ENCODE measurements at regions not wholly inside any gene's neighbourhood (a gene's known extent, or its start where the extent isn't known, plus 50 kb on each side); places are given as distances from the start of the nearest gene placed in this dataset.
A peak's percentile ranks its signal among the peaks of the same experiment; 100 is the strongest.

DNA sequence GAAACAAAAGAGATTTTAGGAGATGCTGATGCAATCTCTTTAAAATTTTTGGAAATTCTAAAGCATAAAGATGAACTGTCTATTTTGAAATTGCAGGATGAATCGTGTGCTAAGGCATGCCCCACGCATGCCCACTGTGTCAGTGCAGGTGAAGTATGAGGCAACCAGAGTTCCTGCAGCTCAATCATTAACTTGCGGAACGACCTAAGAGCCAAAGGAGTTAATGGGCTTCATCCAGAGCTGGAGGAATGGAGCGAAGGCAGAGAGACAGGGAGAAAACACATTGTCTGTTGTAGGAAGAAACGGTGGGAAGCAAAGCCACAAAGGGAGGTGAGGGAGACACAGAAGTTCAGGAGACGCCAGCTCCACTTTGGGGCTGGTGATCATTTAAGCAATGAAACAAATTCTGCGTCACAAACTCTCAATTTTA is 265.2 kb downstream of the CCDC85A start (continued):
- TF ChIP-seq ZNF446 (CRISPR knock-in tag; IDR thresholded peaks at IDR 0.05): no peak
- TF ChIP-seq PHF8 (CRISPR knock-in tag; IDR thresholded peaks at IDR 0.05): no peak
- TF ChIP-seq, protein P1, sequence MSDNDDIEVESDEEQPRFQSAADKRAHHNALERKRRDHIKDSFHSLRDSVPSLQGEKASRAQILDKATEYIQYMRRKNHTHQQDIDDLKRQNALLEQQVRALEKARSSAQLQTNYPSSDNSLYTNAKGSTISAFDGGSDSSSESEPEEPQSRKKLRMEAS (IDR thresholded peaks at IDR 0.05): no peak
- TF ChIP-seq, protein P2, sequence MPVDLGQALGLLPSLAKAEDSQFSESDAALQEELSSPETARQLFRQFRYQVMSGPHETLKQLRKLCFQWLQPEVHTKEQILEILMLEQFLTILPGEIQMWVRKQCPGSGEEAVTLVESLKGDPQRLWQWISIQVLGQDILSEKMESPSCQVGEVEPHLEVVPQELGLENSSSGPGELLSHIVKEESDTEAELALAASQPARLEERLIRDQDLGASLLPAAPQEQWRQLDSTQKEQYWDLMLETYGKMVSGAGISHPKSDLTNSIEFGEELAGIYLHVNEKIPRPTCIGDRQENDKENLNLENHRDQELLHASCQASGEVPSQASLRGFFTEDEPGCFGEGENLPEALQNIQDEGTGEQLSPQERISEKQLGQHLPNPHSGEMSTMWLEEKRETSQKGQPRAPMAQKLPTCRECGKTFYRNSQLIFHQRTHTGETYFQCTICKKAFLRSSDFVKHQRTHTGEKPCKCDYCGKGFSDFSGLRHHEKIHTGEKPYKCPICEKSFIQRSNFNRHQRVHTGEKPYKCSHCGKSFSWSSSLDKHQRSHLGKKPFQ (CRISPR knock-in tag; IDR thresholded peaks at IDR 0.05; ENCODE audit: insufficient replicate concordance): no peak
- no peak for TF ChIP-seq ZFP36 (IDR thresholded peaks at IDR 0.05; ENCODE audit: borderline replicate concordance, low read depth, low read length, partially characterized antibody)
- no peak for TF ChIP-seq ZBTB8A (CRISPR knock-in tag; IDR thresholded peaks at IDR 0.05; ENCODE audit: borderline replicate concordance, low read depth)
- TF ChIP-seq ZNF546 (CRISPR knock-in tag; conservative IDR thresholded peaks at IDR 0.05): no peak
- TF ChIP-seq HNRNPUL1 (IDR thresholded peaks at IDR 0.05; ENCODE audit: low read depth, low read length): no peak; the same call in 1 of the 2 replicates
- no peak for TF ChIP-seq ZNF781 (CRISPR knock-in tag; IDR thresholded peaks at IDR 0.05; ENCODE audit: borderline replicate concordance, not compliant biosample characterization)
- TF ChIP-seq, protein P3, sequence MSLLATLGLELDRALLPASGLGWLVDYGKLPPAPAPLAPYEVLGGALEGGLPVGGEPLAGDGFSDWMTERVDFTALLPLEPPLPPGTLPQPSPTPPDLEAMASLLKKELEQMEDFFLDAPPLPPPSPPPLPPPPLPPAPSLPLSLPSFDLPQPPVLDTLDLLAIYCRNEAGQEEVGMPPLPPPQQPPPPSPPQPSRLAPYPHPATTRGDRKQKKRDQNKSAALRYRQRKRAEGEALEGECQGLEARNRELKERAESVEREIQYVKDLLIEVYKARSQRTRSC (CRISPR knock-in tag; IDR thresholded peaks at IDR 0.05; ENCODE audit: low read depth): no peak
- TF ChIP-seq FOXO1 (CRISPR knock-in tag; IDR thresholded peaks at IDR 0.05): 0 out of 2 replicates have a peak, but pooled peaks have one; percentile 11
- TF ChIP-seq FOXK2 (IDR thresholded peaks at IDR 0.05): no peak
- 0 out of 2 replicates have a peak, but pooled peaks have one; percentile 45 for TF ChIP-seq ZNF224 (CRISPR knock-in tag; IDR thresholded peaks at IDR 0.05)
- peak; percentile 23 for TF ChIP-seq XRCC5 (optimal IDR thresholded peaks at IDR 0.05; ENCODE audit: low read length)
- 0 out of 2 replicates have a peak, but pooled peaks have one; percentile 36 for TF ChIP-seq ZNF644 (CRISPR knock-in tag; IDR thresholded peaks at IDR 0.05; ENCODE audit: low read depth)
- TF ChIP-seq, protein P4, sequence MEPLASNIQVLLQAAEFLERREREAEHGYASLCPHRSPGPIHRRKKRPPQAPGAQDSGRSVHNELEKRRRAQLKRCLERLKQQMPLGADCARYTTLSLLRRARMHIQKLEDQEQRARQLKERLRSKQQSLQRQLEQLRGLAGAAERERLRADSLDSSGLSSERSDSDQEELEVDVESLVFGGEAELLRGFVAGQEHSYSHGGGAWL (CRISPR knock-in tag; IDR thresholded peaks at IDR 0.05): no peak
- TF ChIP-seq SNAI1 (CRISPR knock-in tag; IDR thresholded peaks at IDR 0.05; ENCODE audit: borderline replicate concordance): no peak
- TF ChIP-seq SRSF4 (IDR thresholded peaks at IDR 0.05; ENCODE audit: low read depth, low read length, poor library complexity, severe bottlenecking): no peak
- TF ChIP-seq, protein P5, sequence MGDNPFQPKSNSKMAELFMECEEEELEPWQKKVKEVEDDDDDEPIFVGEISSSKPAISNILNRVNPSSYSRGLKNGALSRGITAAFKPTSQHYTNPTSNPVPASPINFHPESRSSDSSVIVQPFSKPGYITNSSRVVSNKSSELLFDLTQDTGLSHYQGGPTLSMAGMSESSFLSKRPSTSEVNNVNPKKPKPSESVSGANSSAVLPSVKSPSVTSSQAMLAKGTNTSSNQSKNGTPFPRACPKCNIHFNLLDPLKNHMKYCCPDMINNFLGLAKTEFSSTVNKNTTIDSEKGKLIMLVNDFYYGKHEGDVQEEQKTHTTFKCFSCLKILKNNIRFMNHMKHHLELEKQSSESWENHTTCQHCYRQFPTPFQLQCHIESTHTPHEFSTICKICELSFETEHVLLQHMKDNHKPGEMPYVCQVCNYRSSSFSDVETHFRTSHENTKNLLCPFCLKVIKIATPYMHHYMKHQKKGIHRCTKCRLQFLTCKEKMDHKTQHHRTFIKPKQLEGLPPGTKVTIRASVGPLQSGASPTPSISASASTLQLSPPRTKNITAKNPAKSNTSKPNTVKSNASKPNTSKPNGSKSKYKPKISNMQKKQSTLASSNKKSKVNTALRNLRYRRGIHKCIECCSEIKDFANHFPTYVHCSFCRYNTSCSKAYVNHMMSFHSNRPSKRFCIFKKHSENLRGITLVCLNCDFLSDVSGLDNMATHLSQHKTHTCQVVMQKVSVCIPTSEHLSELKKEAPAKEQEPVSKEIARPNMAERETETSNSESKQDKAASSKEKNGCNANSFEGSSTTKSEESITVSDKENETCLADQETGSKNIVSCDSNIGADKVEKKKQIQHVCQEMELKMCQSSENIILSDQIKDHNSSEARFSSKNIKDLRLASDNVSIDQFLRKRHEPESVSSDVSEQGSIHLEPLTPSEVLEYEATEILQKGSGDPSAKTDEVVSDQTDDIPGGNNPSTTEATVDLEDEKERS (CRISPR knock-in tag; IDR thresholded peaks at IDR 0.05): no peak
- TF ChIP-seq FOSL2 (CRISPR knock-in tag; IDR thresholded peaks at IDR 0.05): peak; percentile 91
- TF ChIP-seq, protein P6, sequence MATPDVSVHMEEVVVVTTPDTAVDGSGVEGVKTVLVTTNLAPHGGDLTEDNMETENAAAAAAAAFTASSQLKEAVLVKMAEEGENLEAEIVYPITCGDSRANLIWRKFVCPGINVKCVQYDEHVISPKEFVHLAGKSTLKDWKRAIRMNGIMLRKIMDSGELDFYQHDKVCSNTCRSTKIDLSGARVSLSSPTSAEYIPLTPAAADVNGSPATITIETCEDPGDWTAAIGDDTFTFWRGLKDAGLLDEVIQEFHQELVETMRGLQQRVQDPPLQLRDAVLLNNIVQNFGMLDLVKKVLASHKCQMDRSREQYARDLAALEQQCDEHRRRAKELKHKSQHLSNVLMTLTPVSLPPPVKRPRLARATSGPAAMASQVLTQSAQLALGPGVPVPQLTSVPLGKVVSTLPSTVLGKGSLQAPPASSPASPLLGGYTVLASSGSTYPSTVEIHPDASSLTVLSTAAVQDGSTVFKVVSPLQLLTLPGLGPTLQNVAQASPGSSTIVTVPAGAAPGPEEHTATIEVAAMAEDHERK (CRISPR knock-in tag; IDR thresholded peaks at IDR 0.05; ENCODE audit: low read depth): no peak
- no peak for TF ChIP-seq TAF1 (CRISPR knock-in tag; IDR thresholded peaks at IDR 0.05)
